ENCODE measurements at regions not wholly inside any gene's neighbourhood (a gene's known extent, or its start where the extent isn't known, plus 50 kb on each side); places are given as distances from the start of the nearest gene placed in this dataset.

DNA sequence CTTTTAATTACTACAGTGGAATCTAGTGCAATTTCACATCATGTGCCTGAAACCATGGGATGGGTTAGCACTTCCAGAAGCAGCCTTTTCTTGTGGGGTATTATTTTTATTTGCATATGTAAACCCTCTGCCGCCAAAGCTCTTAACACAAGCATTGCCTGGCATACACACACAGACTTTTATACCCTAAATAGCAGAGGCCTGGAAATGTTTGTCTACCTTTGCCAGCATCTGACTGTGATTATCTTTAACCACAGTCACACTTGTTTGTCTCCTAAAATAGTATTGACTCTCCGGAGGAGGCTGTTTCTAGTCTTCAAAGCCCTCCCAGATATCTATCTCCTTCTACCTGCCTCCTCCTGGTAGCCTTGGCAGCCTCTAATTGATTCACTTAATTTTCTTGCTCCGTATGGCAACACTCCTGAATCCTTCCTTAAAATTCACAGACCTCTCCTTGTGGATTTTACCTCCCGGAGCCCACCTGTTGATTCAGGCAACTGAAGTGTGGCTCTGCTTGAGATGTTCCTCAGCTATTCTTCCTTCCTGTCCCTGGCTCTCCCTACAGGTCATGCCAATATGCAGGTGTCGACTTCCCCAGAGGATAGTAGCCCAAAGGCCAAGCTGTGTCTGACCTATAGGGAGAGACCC is 127.1 kb upstream of the UMPS start:
- no peak for DNase-seq (ENCODE audit: low spot score)
- TF ChIP-seq, protein P1, sequence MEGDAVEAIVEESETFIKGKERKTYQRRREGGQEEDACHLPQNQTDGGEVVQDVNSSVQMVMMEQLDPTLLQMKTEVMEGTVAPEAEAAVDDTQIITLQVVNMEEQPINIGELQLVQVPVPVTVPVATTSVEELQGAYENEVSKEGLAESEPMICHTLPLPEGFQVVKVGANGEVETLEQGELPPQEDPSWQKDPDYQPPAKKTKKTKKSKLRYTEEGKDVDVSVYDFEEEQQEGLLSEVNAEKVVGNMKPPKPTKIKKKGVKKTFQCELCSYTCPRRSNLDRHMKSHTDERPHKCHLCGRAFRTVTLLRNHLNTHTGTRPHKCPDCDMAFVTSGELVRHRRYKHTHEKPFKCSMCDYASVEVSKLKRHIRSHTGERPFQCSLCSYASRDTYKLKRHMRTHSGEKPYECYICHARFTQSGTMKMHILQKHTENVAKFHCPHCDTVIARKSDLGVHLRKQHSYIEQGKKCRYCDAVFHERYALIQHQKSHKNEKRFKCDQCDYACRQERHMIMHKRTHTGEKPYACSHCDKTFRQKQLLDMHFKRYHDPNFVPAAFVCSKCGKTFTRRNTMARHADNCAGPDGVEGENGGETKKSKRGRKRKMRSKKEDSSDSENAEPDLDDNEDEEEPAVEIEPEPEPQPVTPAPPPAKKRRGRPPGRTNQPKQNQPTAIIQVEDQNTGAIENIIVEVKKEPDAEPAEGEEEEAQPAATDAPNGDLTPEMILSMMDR (IDR thresholded peaks at IDR 0.05; ENCODE audit: extremely low read depth, missing control alignments), result no peak

DNA sequence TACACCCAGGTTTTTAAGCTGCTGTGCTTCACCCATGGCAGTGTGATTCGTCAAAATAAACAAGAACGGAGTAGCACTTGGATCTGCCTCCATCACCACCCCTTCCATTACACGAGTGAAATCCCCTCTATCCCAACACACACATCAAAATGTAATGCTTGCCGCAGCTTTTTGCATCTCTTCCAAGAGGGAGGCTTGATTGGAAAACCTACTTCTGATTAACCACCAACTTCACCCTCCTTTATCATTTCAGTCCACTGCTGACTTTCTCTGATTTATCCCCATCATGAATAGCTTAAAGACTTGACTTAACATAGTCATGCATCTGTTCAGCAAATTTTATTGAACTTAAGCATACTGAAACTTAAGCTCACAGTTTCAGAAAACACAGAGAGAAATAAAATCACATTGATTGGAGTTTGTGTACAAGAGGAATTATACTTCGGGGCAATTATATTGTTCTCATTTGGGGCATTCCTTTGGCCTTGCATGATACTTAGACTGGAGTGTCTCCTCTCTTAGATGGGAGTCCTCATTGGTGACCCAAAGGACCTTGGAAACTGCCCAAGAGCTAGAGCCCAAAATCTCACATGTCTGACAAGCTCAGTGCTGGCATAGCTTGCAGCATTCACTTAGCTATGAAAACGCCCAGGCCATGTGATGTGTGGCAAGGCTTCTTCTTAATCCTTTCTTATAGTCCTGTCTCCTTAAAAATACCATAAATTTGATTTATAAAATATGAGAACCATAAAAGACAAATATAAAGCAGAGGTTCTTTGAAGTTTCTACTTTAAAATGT is 124.3 kb upstream of the UMPS start:
- TF ChIP-seq, protein P1 (IDR thresholded peaks at IDR 0.05; ENCODE audit: extremely low read depth, missing control alignments), result no peak

DNA sequence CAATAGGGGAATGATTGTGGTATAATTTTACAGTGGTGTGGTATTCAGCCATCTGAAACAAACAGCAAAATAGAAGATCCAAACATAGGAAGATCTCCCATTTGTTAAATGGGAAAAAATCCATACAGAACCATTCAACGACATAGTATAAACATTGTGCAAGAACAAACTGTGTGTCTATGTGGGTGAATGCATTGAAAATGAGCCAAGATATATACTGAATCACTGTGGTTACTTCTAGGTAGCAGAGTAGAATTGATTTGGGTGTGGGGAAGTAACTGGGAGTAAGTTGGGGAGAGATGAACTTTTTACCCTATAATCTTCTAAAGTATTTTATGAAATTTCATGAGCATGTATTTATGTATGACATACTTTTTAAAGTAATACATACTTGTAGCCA is 123.1 kb upstream of the UMPS start:
- TF ChIP-seq, protein P1 (IDR thresholded peaks at IDR 0.05; ENCODE audit: extremely low read depth, missing control alignments), result no peak
- no peak for DNase-seq (ENCODE audit: low spot score)

More for the DNA sequence above, 124.3 kb upstream of the UMPS start:
- no peak for DNase-seq (ENCODE audit: low spot score)

DNA sequence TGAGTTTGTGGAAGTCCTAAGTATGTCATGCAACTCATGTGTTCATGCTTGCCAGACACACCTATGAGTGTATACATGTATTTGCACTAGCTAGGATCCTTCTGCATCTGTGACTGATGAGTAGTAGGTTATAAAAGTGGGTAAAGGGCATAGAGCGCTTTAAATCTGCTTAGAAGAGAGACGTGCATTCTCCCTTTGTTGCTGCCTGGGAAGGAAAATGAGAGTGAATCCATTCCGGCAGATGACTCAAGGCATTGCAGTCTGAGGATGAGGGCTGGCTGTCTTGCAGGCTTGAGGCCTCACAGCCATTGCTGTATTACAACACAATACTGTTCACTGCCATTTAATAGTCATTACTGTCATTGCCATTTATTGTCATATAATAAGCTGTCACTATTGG is 120.8 kb upstream of the UMPS start:
- no peak for DNase-seq (ENCODE audit: low spot score)
- TF ChIP-seq, protein P1 (IDR thresholded peaks at IDR 0.05; ENCODE audit: extremely low read depth, missing control alignments), result no peak

DNA sequence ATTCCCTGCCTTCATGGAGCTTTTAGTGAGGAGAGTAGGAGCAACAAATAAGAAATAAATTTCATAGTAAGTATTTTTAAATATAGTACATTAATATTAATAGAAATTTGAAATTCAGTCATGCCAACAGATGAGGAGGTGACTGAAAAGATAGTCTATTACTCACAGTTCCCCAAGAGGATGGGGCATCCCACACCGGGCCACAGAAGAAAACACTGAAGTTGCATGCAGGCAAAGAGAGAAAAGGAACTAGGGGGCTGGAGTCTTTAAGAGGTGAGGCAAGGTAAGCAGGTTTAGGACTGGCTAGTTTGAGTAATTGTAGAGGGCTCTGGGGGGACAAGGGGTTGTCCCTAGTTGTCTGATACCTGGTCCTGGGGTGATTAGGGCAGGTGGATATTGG is 120.1 kb upstream of the UMPS start:
- TF ChIP-seq, protein P1 (IDR thresholded peaks at IDR 0.05; ENCODE audit: extremely low read depth, missing control alignments), result no peak
- no peak for DNase-seq (ENCODE audit: low spot score)

DNA sequence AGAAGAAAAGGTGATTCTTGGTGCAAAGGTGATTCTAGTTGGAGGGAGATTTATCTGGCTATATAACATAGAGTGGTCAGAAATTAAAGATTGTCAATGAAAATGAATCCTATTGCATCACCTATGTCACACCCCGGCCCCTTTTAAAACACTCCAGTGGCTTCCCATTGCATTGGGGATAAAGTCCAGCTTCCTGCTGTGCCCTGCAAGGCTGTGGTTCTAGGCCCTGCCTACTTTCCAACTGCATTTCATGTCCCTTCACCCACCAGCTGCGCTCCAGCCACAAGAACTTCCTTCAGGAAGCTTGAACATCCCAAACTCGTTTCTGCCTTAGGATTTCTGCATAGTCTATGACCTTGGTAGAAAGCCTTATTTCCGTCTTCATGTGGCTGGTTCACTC is 118.7 kb upstream of the UMPS start:
- no peak for DNase-seq (ENCODE audit: low spot score)
- TF ChIP-seq, protein P1 (IDR thresholded peaks at IDR 0.05; ENCODE audit: extremely low read depth, missing control alignments), result no peak

DNA sequence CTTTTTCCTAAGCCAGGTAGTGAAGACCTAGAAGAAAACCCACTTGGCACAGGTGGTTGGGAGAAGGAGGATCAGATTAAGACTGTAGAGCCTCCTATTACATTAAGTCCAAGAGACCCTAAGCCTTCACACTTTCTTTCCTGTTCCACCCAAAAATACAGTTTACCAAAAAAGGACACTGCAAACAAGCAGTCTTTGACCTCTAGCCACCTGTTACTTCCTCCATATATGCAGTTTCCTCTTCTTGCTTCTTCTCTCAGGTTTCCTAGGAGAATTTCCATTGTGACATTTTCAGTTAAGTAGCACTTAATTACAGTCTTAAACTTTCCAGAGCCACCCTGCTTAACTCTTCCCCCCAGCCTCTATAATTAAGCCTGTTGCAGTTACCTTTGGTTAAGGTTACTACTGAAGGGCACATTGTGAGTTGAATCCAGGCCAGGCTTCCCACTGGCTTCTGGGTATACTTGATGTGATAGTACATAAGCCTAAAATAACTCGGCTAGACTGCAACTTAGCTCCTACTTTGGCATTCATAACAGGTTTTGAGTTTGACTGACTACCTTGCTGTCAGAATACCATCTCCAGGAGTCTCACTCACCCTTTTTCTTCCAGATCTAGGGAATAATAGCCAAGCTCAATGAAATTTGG is 114.2 kb upstream of the UMPS start:
- TF ChIP-seq, protein P1 (IDR thresholded peaks at IDR 0.05; ENCODE audit: extremely low read depth, missing control alignments), result no peak
- DNase-seq (ENCODE audit: low spot score), result no peak
